Gastrocnemius medialis (tissue), 4 donors: ENCODE measurements at regions not wholly inside any gene's neighbourhood (a gene's known extent, or its start where the extent isn't known, plus 50 kb on each side); places are given as distances from the start of the nearest gene placed in this dataset.
A peak's percentile ranks its signal among the peaks of the same experiment; 100 is the strongest.

ENCODE experiments used
- ATAC-seq, 2 donors: fragments of 150-250 bp; one replicate each; pipeline ENCODE4 v1.9.1; 2016
- DNase-seq, 2 donors: peaks; one replicate each; pipeline ENCODE4 v3.0.0-alpha.2; 2019
- H3K27ac ChIP-seq, 4 donors: fragments of 200-600 bp; sonication (generic); 1 replicate in 1 of 4; 2 replicates in 3 of 4; pipeline ENCODE4 v1.5.1; 2016 to 2018; ENCODE audit warnings: mild to moderate bottlenecking in 2 of 4, moderate library complexity in 1 of 4
- H3K27me3 ChIP-seq, 3 donors: fragments of 200-600 bp; sonication (generic) in 2 of 3; 1 replicate in 1 of 3; 2 replicates in 2 of 3; pipeline versions ENCODE4 v1.5.1 to v1.6.0; 2016 to 2019; ENCODE audit warnings: mild to moderate bottlenecking in 1 of 3, moderate library complexity in 1 of 3
- H3K36me3 ChIP-seq, 2 donors: fragments of 200-600 bp; sonication (generic) in 1 of 2; one replicate each; pipeline ENCODE4 v1.5.1; 2017 to 2018
- H3K4me1 ChIP-seq, 2 donors: fragments of 200-600 bp; sonication (generic) in 1 of 2; one replicate each; pipeline ENCODE4 v1.5.1; 2016 to 2017; ENCODE audit warnings: mild to moderate bottlenecking in 2 of 2
- H3K4me3 ChIP-seq, 4 donors: fragments of 200-600 bp; sonication (generic) in 3 of 4; 1 replicate in 1 of 4; 2 replicates in 3 of 4; pipeline ENCODE4 v1.5.1; 2016 to 2019; ENCODE audit warnings: mild to moderate bottlenecking in 2 of 4
- H3K9me3 ChIP-seq, 3 donors: fragments of 200-600 bp; sonication (generic) in 2 of 3; 1 replicate in 1 of 3; 2 replicates in 2 of 3; pipeline ENCODE4 v1.5.1; 2016 to 2019
- CTCF ChIP-seq, 5 experiments: fragments of 450-650 bp in 3 of 5; fragments of 200-600 bp in 2 of 5; sonication (generic) in 2 of 5; IDR thresholded peaks in 4 of 5; conservative IDR thresholded peaks in 1 of 5; 1 replicate in 4 of 5; 2 replicates in 1 of 5; pipeline ENCODE4 v1.5.1; 2016 to 2019; ENCODE audit warnings: antibody characterized with exemption in 5 of 5, mild to moderate bottlenecking in 3 of 5, moderate library complexity in 3 of 5
- POLR2A ChIP-seq, 2 donors: fragments of 450-650 bp; IDR thresholded peaks; one replicate each; pipeline ENCODE4 v1.6.1; 2017; ENCODE audit warnings: antibody characterized with exemption in 2 of 2, mild to moderate bottlenecking in 2 of 2, moderate library complexity in 2 of 2
- in situ Hi-C, 4 donors: fragments of 200-750 bp; cut with MboI; loops; one replicate each; pipeline versions ENCODE4 v1.15.0 to v1.8.0; 2017; ENCODE audit warnings: low sequenced_read_pairs in 4 of 4
- intact Hi-C: fragments of 100-400 bp; cut with DNase I; formaldehyde crosslinking; loops from one replicate; pipeline ENCODE4 v1.15.1; 2023; ENCODE audit warnings: low total_unique reads

GRCh38 chr1:13931226-13931625 is 231.2 kb downstream of the PRDM2 start:
- no peaks in the 10 kb centered on the region for H3K9me3 ChIP-seq
- no peak overlapping the region for H3K4me3 ChIP-seq
- no peaks in the 10 kb centered on the region for H3K4me1 ChIP-seq
- intact Hi-C loops (no loop called here), in situ Hi-C loops (no loop called here)
- no peak for DNase-seq
- no peaks in the 10 kb centered on the region for H3K36me3 ChIP-seq
- TF ChIP-seq CTCF (IDR thresholded peaks at IDR 0.05 in 4 of 5, conservative IDR thresholded peaks at IDR 0.05 in 1 of 5) (no peak), POLR2A (IDR thresholded peaks at IDR 0.05) (no peak)
- H3K27ac ChIP-seq, result no peak overlapping the region
- H3K27me3 ChIP-seq, result no peaks in the 10 kb centered on the region
- ATAC-seq, result no peak

- Histone ChIP-seq H3K9me3 (no peaks in the 10 kb centered on the region), H3K27me3 (no peaks in the 10 kb centered on the region), H3K36me3 (no peaks in the 10 kb centered on the region), H3K4me1 (no peaks in the 10 kb centered on the region), H3K4me3 (no peak overlapping the region), H3K27ac (no peak overlapping the region)
- intact Hi-C loops, result no loop called here
- DNase-seq (no peak), ATAC-seq (no peak)
- in situ Hi-C loops, result no loop called here
- TF ChIP-seq CTCF (IDR thresholded peaks at IDR 0.05 in 4 of 5, conservative IDR thresholded peaks at IDR 0.05 in 1 of 5) (no peak), POLR2A (IDR thresholded peaks at IDR 0.05) (no peak)
Measured at GRCh38 chr1:13935336-13935735, 235.3 kb downstream of the PRDM2 start.

- H3K4me1 ChIP-seq, result no peaks in the 10 kb centered on the region
- intact Hi-C loops (no loop called here), in situ Hi-C loops (no loop called here)
- H3K27me3 ChIP-seq, result no peaks in the 10 kb centered on the region
- H3K9me3 ChIP-seq, result no peaks in the 10 kb centered on the region
- ATAC-seq (no peak), DNase-seq (no peak)
- no peak overlapping the region for H3K27ac ChIP-seq
- TF ChIP-seq CTCF (IDR thresholded peaks at IDR 0.05 in 4 of 5, conservative IDR thresholded peaks at IDR 0.05 in 1 of 5) (no peak), POLR2A (IDR thresholded peaks at IDR 0.05) (no peak)
- H3K36me3 ChIP-seq, result no peaks in the 10 kb centered on the region
- no peak overlapping the region for H3K4me3 ChIP-seq
Measured at GRCh38 chr1:13941315-13941714, 241.3 kb downstream of the PRDM2 start.

- H3K27me3 ChIP-seq, result no peaks in the 10 kb centered on the region
- intact Hi-C loops (no loop called here), in situ Hi-C loops (no loop called here)
- no peaks in the 10 kb centered on the region for H3K9me3 ChIP-seq
- H3K36me3 ChIP-seq, result no peaks in the 10 kb centered on the region
- ATAC-seq (no peak), DNase-seq (no peak)
- TF ChIP-seq CTCF (IDR thresholded peaks at IDR 0.05 in 4 of 5, conservative IDR thresholded peaks at IDR 0.05 in 1 of 5) (no peak), POLR2A (IDR thresholded peaks at IDR 0.05) (no peak)
- H3K27ac ChIP-seq, result no peak overlapping the region
- no peak overlapping the region for H3K4me3 ChIP-seq
- no peaks in the 10 kb centered on the region for H3K4me1 ChIP-seq
Measured at GRCh38 chr1:13943055-13943454, 243.1 kb downstream of the PRDM2 start.

- H3K27ac ChIP-seq, result no peak overlapping the region
- H3K36me3 ChIP-seq, result no peaks in the 10 kb centered on the region
- no peak for TF ChIP-seq POLR2A (IDR thresholded peaks at IDR 0.05)
- TF ChIP-seq CTCF (IDR thresholded peaks at IDR 0.05 in 4 of 5, conservative IDR thresholded peaks at IDR 0.05 in 1 of 5), result no peak
- in situ Hi-C loops, result no loop called here
- H3K27me3 ChIP-seq, result no peaks in the 10 kb centered on the region
- no peaks in the 10 kb centered on the region for H3K9me3 ChIP-seq
- no peaks in the 10 kb centered on the region for H3K4me1 ChIP-seq
- intact Hi-C loops, result no loop called here
- H3K4me3 ChIP-seq, result no peak overlapping the region
- ATAC-seq, result no peak
- peak in 1 of 2 donors; percentile 32 for DNase-seq
Measured at GRCh38 chr1:13945856-13946255, 245.9 kb downstream of the PRDM2 start.
